ENCODE measurements at regions not wholly inside any gene's neighbourhood (a gene's known extent, or its start where the extent isn't known, plus 50 kb on each side); places are given as distances from the start of the nearest gene placed in this dataset.

DNA sequence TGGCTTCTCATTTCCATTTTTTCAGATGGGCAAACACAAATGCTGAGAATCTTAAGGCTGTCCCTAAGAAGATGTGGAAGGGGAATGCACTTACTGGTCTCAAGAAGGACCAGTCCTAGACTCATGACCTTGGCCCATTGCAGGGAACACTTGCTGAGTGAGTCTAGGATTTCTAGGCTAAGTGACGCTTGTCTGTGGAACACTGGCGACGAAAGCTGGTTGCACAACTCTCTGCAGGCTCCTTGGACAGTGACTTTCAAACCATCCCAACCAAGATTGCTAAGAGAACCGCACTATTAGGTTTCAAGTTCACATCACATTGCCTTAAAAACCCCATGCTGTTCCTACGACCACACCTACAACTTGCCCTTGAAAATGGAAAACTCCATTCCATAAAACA, 174.1 kb downstream of the AXIN2 start (continued):
- no peak for TF ChIP-seq SIX5 (IDR thresholded peaks at IDR 0.05; ENCODE audit: borderline replicate concordance in 1 of 2, insufficient read depth in 1 of 2, low read depth in 1 of 2, low read length in 2 of 2)
- no peak for TF ChIP-seq TAF15 (IDR thresholded peaks at IDR 0.05; ENCODE audit: low read depth, low read length)
- TF ChIP-seq ZNF584 (CRISPR knock-in tag; IDR thresholded peaks at IDR 0.05; ENCODE audit: low read depth), result no peak
- TF ChIP-seq HMG20A (CRISPR knock-in tag; conservative IDR thresholded peaks at IDR 0.05), result no peak

DNA sequence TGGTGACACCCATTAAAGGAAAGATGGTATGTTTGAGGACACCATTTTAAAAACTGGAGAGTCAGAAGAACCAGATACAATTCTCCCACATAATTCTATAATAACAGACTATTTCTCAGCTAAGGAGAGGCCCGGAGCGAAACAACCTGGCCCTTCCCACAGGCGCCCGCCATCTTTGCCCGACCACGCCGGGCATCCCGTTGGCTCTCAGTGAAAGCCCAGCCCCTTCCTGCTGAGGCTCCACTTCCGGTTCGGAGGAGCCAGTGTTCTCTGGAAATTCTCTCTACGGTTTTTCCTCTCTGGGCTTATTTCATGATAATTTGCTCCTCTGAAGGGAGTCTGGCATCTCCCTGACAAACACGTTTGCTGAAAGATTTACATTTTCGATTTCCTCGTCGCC, 175.7 kb downstream of the AXIN2 start:
- Histone ChIP-seq H3K27me3 (ENCODE audit: control insufficient read depth in 2 of 2, insufficient read depth in 2 of 2, low read length in 2 of 2) (no peaks in the 10 kb centered on the region), H3K9ac (ENCODE audit: insufficient read depth in 1 of 2, low read depth in 2 of 2, low read length in 2 of 2) (no peak overlapping the region), H2AFZ (ENCODE audit: low read depth, low read length) (peak overlapping the region; percentile 64), H3K9me1 (ENCODE audit: control insufficient read depth, insufficient read depth, low read length) (no peaks in the 10 kb centered on the region), H3K27ac (ENCODE audit: extremely low read depth, low read depth, low read length) (no peak overlapping the region), H4K20me1 (replicated peaks; ENCODE audit: control insufficient read depth, insufficient read depth, low read length) (no peaks in the 10 kb centered on the region), H3K79me2 (ENCODE audit: control insufficient read depth, insufficient read depth, low read length) (no peaks in the 10 kb centered on the region), H3K36me3 (ENCODE audit: control insufficient read depth, insufficient read depth, low read length) (no peaks in the 10 kb centered on the region), H3K4me3 (peak overlapping the region; percentile 21; the same call in 1 of the 2 replicates), H3K4me2 (ENCODE audit: insufficient read depth, low read length) (peak overlapping the region; percentile 24), H3K4me1 (replicated peaks in 1 of 2; ENCODE audit: control insufficient read depth in 2 of 2, insufficient read depth in 2 of 2, low read length in 2 of 2) (no peaks in the 10 kb centered on the region), H3K9me3 (replicated peaks; ENCODE audit: control insufficient read depth, insufficient read depth, low read depth, low read length) (no peaks in the 10 kb centered on the region)
- in situ Hi-C loops (cut with MboI) (no loop called here), intact Hi-C loops (cut with micrococcal nuclease) (no loop called here)
- BruUV-seq (replicated peaks), result no TSS peak
- CTCF ChIA-PET (ENCODE audit: low intra/inter-chr PET ratio), result no interaction called here
- DNase-seq (ENCODE audit: extremely low read depth in 1 of 4, low spot score in 3 of 4) (peak; percentile 9 to 51 (median 44)), ATAC-seq (peak; percentile 78), FAIRE-seq (no peak)
- 2% methylated on average over 15 of the region's 15 CpGs for WGBS (ENCODE audit: insufficient coverage, low coverage, missing lambda C conversion rate)
- POLR2A ChIA-PET, result interaction anchor here (0.8 kb wide), 1 partner anchor 93 kb away, joined by 4 read pairs; no protein-coding TSS in a partner anchor
- peak; percentile 89 for TF ChIP-seq GABPA (tag; conservative IDR thresholded peaks at IDR 0.05; ENCODE audit: low read depth)
- TF ChIP-seq, protein P1, sequence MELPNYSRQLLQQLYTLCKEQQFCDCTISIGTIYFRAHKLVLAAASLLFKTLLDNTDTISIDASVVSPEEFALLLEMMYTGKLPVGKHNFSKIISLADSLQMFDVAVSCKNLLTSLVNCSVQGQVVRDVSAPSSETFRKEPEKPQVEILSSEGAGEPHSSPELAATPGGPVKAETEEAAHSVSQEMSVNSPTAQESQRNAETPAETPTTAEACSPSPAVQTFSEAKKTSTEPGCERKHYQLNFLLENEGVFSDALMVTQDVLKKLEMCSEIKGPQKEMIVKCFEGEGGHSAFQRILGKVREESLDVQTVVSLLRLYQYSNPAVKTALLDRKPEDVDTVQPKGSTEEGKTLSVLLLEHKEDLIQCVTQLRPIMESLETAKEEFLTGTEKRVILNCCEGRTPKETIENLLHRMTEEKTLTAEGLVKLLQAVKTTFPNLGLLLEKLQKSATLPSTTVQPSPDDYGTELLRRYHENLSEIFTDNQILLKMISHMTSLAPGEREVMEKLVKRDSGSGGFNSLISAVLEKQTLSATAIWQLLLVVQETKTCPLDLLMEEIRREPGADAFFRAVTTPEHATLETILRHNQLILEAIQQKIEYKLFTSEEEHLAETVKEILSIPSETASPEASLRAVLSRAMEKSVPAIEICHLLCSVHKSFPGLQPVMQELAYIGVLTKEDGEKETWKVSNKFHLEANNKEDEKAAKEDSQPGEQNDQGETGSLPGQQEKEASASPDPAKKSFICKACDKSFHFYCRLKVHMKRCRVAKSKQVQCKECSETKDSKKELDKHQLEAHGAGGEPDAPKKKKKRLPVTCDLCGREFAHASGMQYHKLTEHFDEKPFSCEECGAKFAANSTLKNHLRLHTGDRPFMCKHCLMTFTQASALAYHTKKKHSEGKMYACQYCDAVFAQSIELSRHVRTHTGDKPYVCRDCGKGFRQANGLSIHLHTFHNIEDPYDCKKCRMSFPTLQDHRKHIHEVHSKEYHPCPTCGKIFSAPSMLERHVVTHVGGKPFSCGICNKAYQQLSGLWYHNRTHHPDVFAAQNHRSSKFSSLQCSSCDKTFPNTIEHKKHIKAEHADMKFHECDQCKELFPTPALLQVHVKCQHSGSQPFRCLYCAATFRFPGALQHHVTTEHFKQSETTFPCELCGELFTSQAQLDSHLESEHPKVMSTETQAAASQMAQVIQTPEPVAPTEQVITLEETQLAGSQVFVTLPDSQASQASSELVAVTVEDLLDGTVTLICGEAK (IDR thresholded peaks at IDR 0.05), result peak; percentile 75
- TF ChIP-seq, protein P1 (CRISPR knock-in tag; IDR thresholded peaks at IDR 0.05), result no peak
- TF ChIP-seq YY1 (IDR thresholded peaks at IDR 0.05; ENCODE audit: borderline replicate concordance in 1 of 3, control insufficient read depth in 1 of 3, extremely low read depth in 1 of 3, insufficient read depth in 3 of 3, insufficient read length in 1 of 3, insufficient replicate concordance in 2 of 3, low read depth in 1 of 3, low read length in 2 of 3), result peak; percentile 37 to 87 (median 42)
- TF ChIP-seq EHMT2 (IDR thresholded peaks at IDR 0.05), result peak; percentile 67; the same call in 1 of the 2 replicates
- no peak for TF ChIP-seq LEF1 (IDR thresholded peaks at IDR 0.05)
- TF ChIP-seq, protein P2, sequence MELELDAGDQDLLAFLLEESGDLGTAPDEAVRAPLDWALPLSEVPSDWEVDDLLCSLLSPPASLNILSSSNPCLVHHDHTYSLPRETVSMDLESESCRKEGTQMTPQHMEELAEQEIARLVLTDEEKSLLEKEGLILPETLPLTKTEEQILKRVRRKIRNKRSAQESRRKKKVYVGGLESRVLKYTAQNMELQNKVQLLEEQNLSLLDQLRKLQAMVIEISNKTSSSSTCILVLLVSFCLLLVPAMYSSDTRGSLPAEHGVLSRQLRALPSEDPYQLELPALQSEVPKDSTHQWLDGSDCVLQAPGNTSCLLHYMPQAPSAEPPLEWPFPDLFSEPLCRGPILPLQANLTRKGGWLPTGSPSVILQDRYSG (tag; conservative IDR thresholded peaks at IDR 0.05; ENCODE audit: low read depth), result 0 out of 2 replicates have a peak, but pooled peaks have one; percentile 18
